ENCODE measurements at regions not wholly inside any gene's neighbourhood (a gene's known extent, or its start where the extent isn't known, plus 50 kb on each side); places are given as distances from the start of the nearest gene placed in this dataset.
"Not testable (repeated sequence)": the region's sequence is repeated elsewhere in the genome, so short reads cannot be mapped to it uniquely, and the experiment has no call there.

DNA sequence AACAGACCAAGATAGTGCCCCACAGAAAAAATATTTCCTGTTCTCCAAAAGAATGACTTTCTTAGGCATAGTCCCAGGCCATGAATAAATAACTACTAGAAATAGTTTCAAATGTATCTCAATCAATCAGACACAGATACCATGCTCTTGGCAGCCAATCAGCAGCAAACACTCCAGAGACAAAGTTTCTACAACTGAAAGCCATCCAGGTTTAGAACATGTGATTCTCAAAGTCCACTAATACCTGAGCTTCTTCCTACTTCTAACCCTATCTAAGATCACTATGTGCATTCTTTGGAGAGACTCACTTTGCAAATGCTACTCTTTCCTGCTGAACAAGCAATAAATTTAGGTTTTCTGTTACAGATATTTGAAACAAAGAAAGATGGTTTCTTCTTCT, 425.8 kb upstream of the GRIN3A start:
- no peaks in the 10 kb centered on the region for H3K27me3 ChIP-seq (ENCODE audit: control insufficient read depth in 4 of 4, insufficient read depth in 4 of 4, low read length in 3 of 4)
- no peak for DNase-seq (ENCODE audit: low spot score)
- H3K9me3 ChIP-seq (ENCODE audit: control insufficient read depth in 4 of 4, low read length in 3 of 4), result no peaks in the 10 kb centered on the region
- H3K36me3 ChIP-seq (ENCODE audit: control insufficient read depth in 4 of 4, insufficient read depth in 3 of 4, low read depth in 1 of 4, low read length in 3 of 4), result no peaks in the 10 kb centered on the region
- no peak for TF ChIP-seq GABPA (IDR thresholded peaks at IDR 0.05 in 1 of 2, conservative IDR thresholded peaks at IDR 0.05 in 1 of 2)
- TF ChIP-seq YY1 (IDR thresholded peaks at IDR 0.05), result no peak
- no peak for TF ChIP-seq MAX (IDR thresholded peaks at IDR 0.05)
- TF ChIP-seq RXRA (IDR thresholded peaks at IDR 0.05), result no peak
- no peak for TF ChIP-seq NR2F2 (IDR thresholded peaks at IDR 0.05)
- TF ChIP-seq HNF4G (IDR thresholded peaks at IDR 0.05), result no peak
- TF ChIP-seq FOXA1 (IDR thresholded peaks at IDR 0.05), result no peak
- TF ChIP-seq, protein P1, sequence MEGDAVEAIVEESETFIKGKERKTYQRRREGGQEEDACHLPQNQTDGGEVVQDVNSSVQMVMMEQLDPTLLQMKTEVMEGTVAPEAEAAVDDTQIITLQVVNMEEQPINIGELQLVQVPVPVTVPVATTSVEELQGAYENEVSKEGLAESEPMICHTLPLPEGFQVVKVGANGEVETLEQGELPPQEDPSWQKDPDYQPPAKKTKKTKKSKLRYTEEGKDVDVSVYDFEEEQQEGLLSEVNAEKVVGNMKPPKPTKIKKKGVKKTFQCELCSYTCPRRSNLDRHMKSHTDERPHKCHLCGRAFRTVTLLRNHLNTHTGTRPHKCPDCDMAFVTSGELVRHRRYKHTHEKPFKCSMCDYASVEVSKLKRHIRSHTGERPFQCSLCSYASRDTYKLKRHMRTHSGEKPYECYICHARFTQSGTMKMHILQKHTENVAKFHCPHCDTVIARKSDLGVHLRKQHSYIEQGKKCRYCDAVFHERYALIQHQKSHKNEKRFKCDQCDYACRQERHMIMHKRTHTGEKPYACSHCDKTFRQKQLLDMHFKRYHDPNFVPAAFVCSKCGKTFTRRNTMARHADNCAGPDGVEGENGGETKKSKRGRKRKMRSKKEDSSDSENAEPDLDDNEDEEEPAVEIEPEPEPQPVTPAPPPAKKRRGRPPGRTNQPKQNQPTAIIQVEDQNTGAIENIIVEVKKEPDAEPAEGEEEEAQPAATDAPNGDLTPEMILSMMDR (IDR thresholded peaks at IDR 0.05; ENCODE audit: low read depth, low read length, missing input control), result no peak
- no peak for TF ChIP-seq TAF1 (conservative IDR thresholded peaks at IDR 0.05)
- TF ChIP-seq, protein P2, sequence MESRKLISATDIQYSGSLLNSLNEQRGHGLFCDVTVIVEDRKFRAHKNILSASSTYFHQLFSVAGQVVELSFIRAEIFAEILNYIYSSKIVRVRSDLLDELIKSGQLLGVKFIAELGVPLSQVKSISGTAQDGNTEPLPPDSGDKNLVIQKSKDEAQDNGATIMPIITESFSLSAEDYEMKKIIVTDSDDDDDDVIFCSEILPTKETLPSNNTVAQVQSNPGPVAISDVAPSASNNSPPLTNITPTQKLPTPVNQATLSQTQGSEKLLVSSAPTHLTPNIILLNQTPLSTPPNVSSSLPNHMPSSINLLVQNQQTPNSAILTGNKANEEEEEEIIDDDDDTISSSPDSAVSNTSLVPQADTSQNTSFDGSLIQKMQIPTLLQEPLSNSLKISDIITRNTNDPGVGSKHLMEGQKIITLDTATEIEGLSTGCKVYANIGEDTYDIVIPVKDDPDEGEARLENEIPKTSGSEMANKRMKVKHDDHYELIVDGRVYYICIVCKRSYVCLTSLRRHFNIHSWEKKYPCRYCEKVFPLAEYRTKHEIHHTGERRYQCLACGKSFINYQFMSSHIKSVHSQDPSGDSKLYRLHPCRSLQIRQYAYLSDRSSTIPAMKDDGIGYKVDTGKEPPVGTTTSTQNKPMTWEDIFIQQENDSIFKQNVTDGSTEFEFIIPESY (IDR thresholded peaks at IDR 0.05), result no peak
- TF ChIP-seq RAD21 (IDR thresholded peaks at IDR 0.05), result no peak
- no peak for TF ChIP-seq HNF4A (conservative IDR thresholded peaks at IDR 0.05)
- TF ChIP-seq ATF3 (IDR thresholded peaks at IDR 0.05), result no peak
- TF ChIP-seq EGR1 (IDR thresholded peaks at IDR 0.05; ENCODE audit: low read depth in 2 of 2), result no peak
- no peak for TF ChIP-seq JUND (IDR thresholded peaks at IDR 0.05)
- TF ChIP-seq SP1 (IDR thresholded peaks at IDR 0.05), result no peak
- TF ChIP-seq, protein P3, sequence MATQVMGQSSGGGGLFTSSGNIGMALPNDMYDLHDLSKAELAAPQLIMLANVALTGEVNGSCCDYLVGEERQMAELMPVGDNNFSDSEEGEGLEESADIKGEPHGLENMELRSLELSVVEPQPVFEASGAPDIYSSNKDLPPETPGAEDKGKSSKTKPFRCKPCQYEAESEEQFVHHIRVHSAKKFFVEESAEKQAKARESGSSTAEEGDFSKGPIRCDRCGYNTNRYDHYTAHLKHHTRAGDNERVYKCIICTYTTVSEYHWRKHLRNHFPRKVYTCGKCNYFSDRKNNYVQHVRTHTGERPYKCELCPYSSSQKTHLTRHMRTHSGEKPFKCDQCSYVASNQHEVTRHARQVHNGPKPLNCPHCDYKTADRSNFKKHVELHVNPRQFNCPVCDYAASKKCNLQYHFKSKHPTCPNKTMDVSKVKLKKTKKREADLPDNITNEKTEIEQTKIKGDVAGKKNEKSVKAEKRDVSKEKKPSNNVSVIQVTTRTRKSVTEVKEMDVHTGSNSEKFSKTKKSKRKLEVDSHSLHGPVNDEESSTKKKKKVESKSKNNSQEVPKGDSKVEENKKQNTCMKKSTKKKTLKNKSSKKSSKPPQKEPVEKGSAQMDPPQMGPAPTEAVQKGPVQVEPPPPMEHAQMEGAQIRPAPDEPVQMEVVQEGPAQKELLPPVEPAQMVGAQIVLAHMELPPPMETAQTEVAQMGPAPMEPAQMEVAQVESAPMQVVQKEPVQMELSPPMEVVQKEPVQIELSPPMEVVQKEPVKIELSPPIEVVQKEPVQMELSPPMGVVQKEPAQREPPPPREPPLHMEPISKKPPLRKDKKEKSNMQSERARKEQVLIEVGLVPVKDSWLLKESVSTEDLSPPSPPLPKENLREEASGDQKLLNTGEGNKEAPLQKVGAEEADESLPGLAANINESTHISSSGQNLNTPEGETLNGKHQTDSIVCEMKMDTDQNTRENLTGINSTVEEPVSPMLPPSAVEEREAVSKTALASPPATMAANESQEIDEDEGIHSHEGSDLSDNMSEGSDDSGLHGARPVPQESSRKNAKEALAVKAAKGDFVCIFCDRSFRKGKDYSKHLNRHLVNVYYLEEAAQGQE (IDR thresholded peaks at IDR 0.05), result no peak
- TF ChIP-seq FOXA2 (IDR thresholded peaks at IDR 0.05), result no peak
- no peak overlapping the region for H3K27ac ChIP-seq (ENCODE audit: low read depth in 1 of 2, low read length in 2 of 2)
- no peaks in the 10 kb centered on the region for H3K4me1 ChIP-seq (ENCODE audit: control insufficient read depth in 4 of 4, insufficient read depth in 4 of 4, low read length in 3 of 4)
- H3K4me3 ChIP-seq (ENCODE audit: low read depth in 1 of 3, low read length in 3 of 3), result no peak overlapping the region
- H3K9ac ChIP-seq (ENCODE audit: low read depth in 1 of 2, low read length in 2 of 2), result no peak overlapping the region

DNA sequence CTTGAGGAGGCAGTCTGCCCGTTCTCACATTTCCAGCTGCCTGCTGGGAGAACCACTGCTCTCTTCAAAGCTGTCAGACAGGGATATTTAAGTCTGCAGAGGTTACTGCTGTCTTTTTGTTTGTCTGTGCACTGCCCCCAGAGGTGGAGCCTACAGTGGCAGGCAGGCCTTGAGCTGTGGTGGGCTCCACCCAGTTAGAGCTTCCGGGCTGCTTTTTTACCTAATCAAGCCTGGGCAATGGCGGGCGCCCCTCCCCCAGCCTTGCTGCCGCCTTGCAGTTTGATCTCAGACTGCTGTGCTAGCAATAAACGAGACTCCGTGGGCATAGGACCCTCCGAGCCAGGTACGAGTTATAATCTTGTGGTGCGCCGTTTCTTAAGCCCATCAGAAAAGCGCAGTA, 414.6 kb upstream of the GRIN3A start:
- not testable (repeated sequence) for H3K27ac ChIP-seq (ENCODE audit: low read depth in 1 of 2, low read length in 2 of 2); DNase-seq (ENCODE audit: low spot score); H3K4me3 ChIP-seq (ENCODE audit: low read depth in 1 of 3, low read length in 3 of 3); H3K27me3 ChIP-seq (ENCODE audit: control insufficient read depth in 4 of 4, insufficient read depth in 4 of 4, low read length in 3 of 4); H3K4me1 ChIP-seq (ENCODE audit: control insufficient read depth in 4 of 4, insufficient read depth in 4 of 4, low read length in 3 of 4); H3K36me3 ChIP-seq (ENCODE audit: control insufficient read depth in 4 of 4, insufficient read depth in 3 of 4, low read depth in 1 of 4, low read length in 3 of 4); H3K9ac ChIP-seq (ENCODE audit: low read depth in 1 of 2, low read length in 2 of 2); H3K9me3 ChIP-seq (ENCODE audit: control insufficient read depth in 4 of 4, low read length in 3 of 4)
- 80% methylated on average over 12 of the region's 12 CpGs for WGBS

Measured in liver (tissue), 8 donors.